ENCODE measurements at regions not wholly inside any gene's neighbourhood (a gene's known extent, or its start where the extent isn't known, plus 50 kb on each side); places are given as distances from the start of the nearest gene placed in this dataset.

GRCh38 chr2:151103551-151103950, 158.1 kb downstream of the RBM43 start:
- H4K20me1 ChIP-seq (ENCODE audit: control insufficient read depth, insufficient read depth, low read depth, low read length) = no peaks in the 10 kb centered on the region

GRCh38 chr2:151102226-151102625, 159.4 kb downstream of the RBM43 start:
- no peaks in the 10 kb centered on the region for H3K79me2 ChIP-seq (ENCODE audit: control insufficient read depth, low read length)
- no peaks in the 10 kb centered on the region for H3K9me2 ChIP-seq (replicated peaks; ENCODE audit: control insufficient read depth, low read length)
- H3K36me3 ChIP-seq (ENCODE audit: control insufficient read depth, low read length) = no peaks in the 10 kb centered on the region
- H3K27ac ChIP-seq (ENCODE audit: low read depth, low read length) = no peak overlapping the region
- H3K27me3 ChIP-seq (ENCODE audit: control insufficient read depth, low read length) = no peaks in the 10 kb centered on the region; the same call in 1 of the 2 replicates
- no peaks in the 10 kb centered on the region for H4K20me1 ChIP-seq (ENCODE audit: control insufficient read depth, insufficient read depth, low read depth, low read length)
- H3K9me3 ChIP-seq (ENCODE audit: control insufficient read depth, insufficient read depth, low read length) = no peaks in the 10 kb centered on the region
- H3F3A ChIP-seq (ENCODE audit: control insufficient read depth, insufficient read depth) = no peaks in the 10 kb centered on the region
- TF ChIP-seq EZH2phosphoT487 (IDR thresholded peaks at IDR 0.05; ENCODE audit: borderline replicate concordance, low read length) (no peak), CTCF (IDR thresholded peaks at IDR 0.05; ENCODE audit: low read depth, low read length, poor library complexity, severe bottlenecking) (no peak)
- no peak overlapping the region for H3K4me3 ChIP-seq (ENCODE audit: low read length)
- no peaks in the 10 kb centered on the region for H3K4me1 ChIP-seq (ENCODE audit: control insufficient read depth, low read length)
- H3K4me2 ChIP-seq (ENCODE audit: low read length) = no peak overlapping the region

More at GRCh38 chr2:151103551-151103950, 158.1 kb downstream of the RBM43 start:
- H3K9me3 ChIP-seq (ENCODE audit: control insufficient read depth, insufficient read depth, low read length) = no peaks in the 10 kb centered on the region
- H3K4me1 ChIP-seq (ENCODE audit: control insufficient read depth, low read length) = no peaks in the 10 kb centered on the region
- no peaks in the 10 kb centered on the region for H3K79me2 ChIP-seq (ENCODE audit: control insufficient read depth, low read length)
- no peak overlapping the region for H3K4me2 ChIP-seq (ENCODE audit: low read length)
- H3K27me3 ChIP-seq (ENCODE audit: control insufficient read depth, low read length) = no peaks in the 10 kb centered on the region
- no peaks in the 10 kb centered on the region for H3K9me2 ChIP-seq (replicated peaks; ENCODE audit: control insufficient read depth, low read length)
- no peak overlapping the region for H3K27ac ChIP-seq (ENCODE audit: low read depth, low read length)
- no peak for TF ChIP-seq CTCF (IDR thresholded peaks at IDR 0.05; ENCODE audit: low read depth, low read length, poor library complexity, severe bottlenecking)
- TF ChIP-seq EZH2phosphoT487 (IDR thresholded peaks at IDR 0.05; ENCODE audit: borderline replicate concordance, low read length) = no peak
- no peak overlapping the region for H3K4me3 ChIP-seq (ENCODE audit: low read length)
- no peaks in the 10 kb centered on the region for H3F3A ChIP-seq (ENCODE audit: control insufficient read depth, insufficient read depth)
- H3K36me3 ChIP-seq (ENCODE audit: control insufficient read depth, low read length) = no peaks in the 10 kb centered on the region

DNA sequence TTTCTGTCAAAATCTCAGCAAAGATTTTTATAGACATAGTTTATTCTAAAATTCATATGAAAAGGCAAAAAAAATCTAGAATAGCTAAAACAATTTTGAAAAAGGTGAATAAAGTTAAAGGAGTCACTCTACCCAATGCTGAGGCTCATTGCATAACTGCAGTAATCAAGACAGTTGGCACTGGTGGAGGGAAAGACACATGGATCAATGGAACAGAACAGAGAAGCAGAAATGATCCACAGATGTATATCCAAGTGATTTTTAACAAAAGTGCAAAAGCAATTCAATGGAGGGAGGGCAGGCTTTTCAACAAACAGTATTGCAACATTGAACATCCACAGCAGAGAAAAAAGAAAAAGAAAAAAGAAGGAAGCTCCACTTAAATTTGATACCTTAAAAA, 162.8 kb downstream of the RBM43 start:
- Histone ChIP-seq H3K4me2 (ENCODE audit: low read length) (no peak overlapping the region), H3K79me2 (ENCODE audit: control insufficient read depth, low read length) (no peaks in the 10 kb centered on the region), H3K4me3 (ENCODE audit: low read length) (no peak overlapping the region), H3K27ac (ENCODE audit: low read depth, low read length) (no peak overlapping the region), H3F3A (ENCODE audit: control insufficient read depth, insufficient read depth) (no peaks in the 10 kb centered on the region), H3K27me3 (ENCODE audit: control insufficient read depth, low read length) (no peaks in the 10 kb centered on the region; the same call in 1 of the 2 replicates), H3K4me1 (ENCODE audit: control insufficient read depth, low read length) (no peaks in the 10 kb centered on the region), H3K9me3 (ENCODE audit: control insufficient read depth, insufficient read depth, low read length) (no peaks in the 10 kb centered on the region), H3K36me3 (ENCODE audit: control insufficient read depth, low read length) (no peaks in the 10 kb centered on the region), H4K20me1 (ENCODE audit: control insufficient read depth, insufficient read depth, low read depth, low read length) (no peaks in the 10 kb centered on the region), H3K9me2 (replicated peaks; ENCODE audit: control insufficient read depth, low read length) (no peaks in the 10 kb centered on the region)
- TF ChIP-seq CTCF (IDR thresholded peaks at IDR 0.05; ENCODE audit: low read depth, low read length, poor library complexity, severe bottlenecking) = no peak
- no peak for TF ChIP-seq EZH2phosphoT487 (IDR thresholded peaks at IDR 0.05; ENCODE audit: borderline replicate concordance, low read length)

Measured in DOHH2 (cell line).